Panc1 (cell line): ENCODE measurements at regions not wholly inside any gene's neighbourhood (a gene's known extent, or its start where the extent isn't known, plus 50 kb on each side); places are given as distances from the start of the nearest gene placed in this dataset.
A peak's percentile ranks its signal among the peaks of the same experiment; 100 is the strongest.
"Not testable (repeated sequence)": the region's sequence is repeated elsewhere in the genome, so short reads cannot be mapped to it uniquely, and the experiment has no call there.

Experiments used
- ATAC-seq: fragments of 200-7000 bp; cut with Tn5 transposase; 2 replicates; pipeline ENCODE4 v1.9.1; 2020; ENCODE audit warnings: mild to moderate bottlenecking, moderate library complexity
- BruUV-seq: library from RNA; stranded (reverse); fragments of 400-500 nt; replicated peaks from 2 replicates; lab custom pipeline; 2021; lab: Mats Ljungman, UMichigan
- CTCF ChIA-PET: fragments of 300-600 bp; sonication (Branson Sonifier 250); formaldehyde crosslinking; loops from one replicate; lab custom pipeline; 2022; ENCODE audit warnings: antibody characterized with exemption; lab: Charles Lee
- POLR2A ChIA-PET: fragments of 300-600 bp; sonication (Branson Sonifier 250); formaldehyde crosslinking; loops from one replicate; lab custom pipeline; 2022; ENCODE audit warnings: antibody characterized with exemption; lab: Charles Lee
- DNase-seq: peaks from one replicate; pipeline ENCODE4 v3.0.0-alpha.2; 2010; ENCODE audit warnings: low read depth, low spot score
- H3K27ac ChIP-seq: 2 replicates; pipeline ENCODE4 v1.5.1; 2011; ENCODE audit warnings: mild to moderate bottlenecking, low read length, inconsistent platforms
- H3K27me3 ChIP-seq: fragments of 200-500 bp; sonication (Bioruptor generic); 2 replicates; pipeline ENCODE4 v1.6.0; 2014; ENCODE audit warnings: low read length, inconsistent platforms; ENCODE audit not compliant: control insufficient read depth, insufficient read depth
- H3K36me3 ChIP-seq: fragments of 200-500 bp; sonication (Bioruptor generic); 2 replicates; pipeline ENCODE4 v1.5.1; 2014; ENCODE audit warnings: inconsistent platforms, mild to moderate bottlenecking, low read length, moderate library complexity; ENCODE audit not compliant: control insufficient read depth, insufficient read depth
- H3K4me1 ChIP-seq: 2 replicates; pipeline ENCODE4 v1.5.1; 2011; ENCODE audit warnings: inconsistent platforms, mild to moderate bottlenecking, low read length, moderate library complexity; ENCODE audit not compliant: control insufficient read depth, insufficient read depth
- H3K4me3 ChIP-seq, 2 experiments: 2 replicates each; pipeline ENCODE4 v1.5.1; 2011 to 2012; ENCODE audit warnings: low read depth in 2 of 2, low read length in 2 of 2, mild to moderate bottlenecking in 2 of 2, inconsistent platforms in 1 of 2, moderate library complexity in 1 of 2
- H3K9me3 ChIP-seq: fragments of 200-500 bp; sonication (Bioruptor generic); 2 replicates; pipeline ENCODE4 v1.5.1; 2014; ENCODE audit warnings: low read depth, mild to moderate bottlenecking, inconsistent platforms, low read length, moderate library complexity; ENCODE audit not compliant: control insufficient read depth, insufficient read depth
- in situ Hi-C: cut with HindIII; loops from 2 replicates; pipeline ENCODE4 v1.10.0; 2016; ENCODE audit warnings: low sequenced_read_pairs, low pct_unique_long_range_greater_than_20kb
- intact Hi-C: fragments of 100-400 bp; cut with micrococcal nuclease; formaldehyde crosslinking; loops from one replicate; pipeline ENCODE4 v1.10.0; 2022; ENCODE audit not compliant: unreplicated experiment

- H3K36me3 ChIP-seq, intact Hi-C loops, H3K4me3 ChIP-seq, DNase-seq, H3K27me3 ChIP-seq, in situ Hi-C loops, POLR2A ChIA-PET, H3K9me3 ChIP-seq, H3K27ac ChIP-seq, CTCF ChIA-PET, H3K4me1 ChIP-seq, ATAC-seq, BruUV-seq: not testable (repeated sequence)
Observed at GRCh38 chr15:30225233-30225891, 90.5 kb downstream of the GOLGA8T start.

GRCh38 chr15:30261432-30262141 lies 126.7 kb downstream of the GOLGA8T start:
- intact Hi-C loops, BruUV-seq, DNase-seq, H3K4me3 ChIP-seq, CTCF ChIA-PET, POLR2A ChIA-PET, in situ Hi-C loops, H3K36me3 ChIP-seq, H3K9me3 ChIP-seq, H3K27me3 ChIP-seq, H3K4me1 ChIP-seq, H3K27ac ChIP-seq: not testable (repeated sequence)
- peak; percentile 48; the same call in 1 of the 2 replicates for ATAC-seq

- CTCF ChIA-PET, intact Hi-C loops, BruUV-seq, H3K27me3 ChIP-seq, in situ Hi-C loops, H3K9me3 ChIP-seq, H3K4me3 ChIP-seq, H3K27ac ChIP-seq, H3K4me1 ChIP-seq, H3K36me3 ChIP-seq, POLR2A ChIA-PET, DNase-seq: not testable (repeated sequence)
- ATAC-seq = peak; percentile 93
Observed at GRCh38 chr15:30262142-30262460, 127.2 kb downstream of the GOLGA8T start.

GRCh38 chr15:30264000-30264399 lies 129.1 kb downstream of the GOLGA8T start:
- H3K9me3 ChIP-seq, CTCF ChIA-PET, BruUV-seq, POLR2A ChIA-PET, DNase-seq, H3K36me3 ChIP-seq, intact Hi-C loops, ATAC-seq, H3K27ac ChIP-seq, H3K4me1 ChIP-seq, H3K4me3 ChIP-seq, H3K27me3 ChIP-seq, in situ Hi-C loops: not testable (repeated sequence)

GRCh38 chr15:30295150-30295844 lies 98.0 kb downstream of the CHRFAM7A start:
- in situ Hi-C loops, BruUV-seq, intact Hi-C loops, CTCF ChIA-PET, H3K27me3 ChIP-seq, ATAC-seq, DNase-seq, POLR2A ChIA-PET, H3K27ac ChIP-seq, H3K36me3 ChIP-seq, H3K4me1 ChIP-seq, H3K9me3 ChIP-seq, H3K4me3 ChIP-seq: not testable (repeated sequence)

- in situ Hi-C loops, BruUV-seq, H3K9me3 ChIP-seq, H3K27ac ChIP-seq, H3K4me1 ChIP-seq, H3K4me3 ChIP-seq, POLR2A ChIA-PET, DNase-seq, CTCF ChIA-PET, H3K36me3 ChIP-seq, intact Hi-C loops, H3K27me3 ChIP-seq, ATAC-seq: not testable (repeated sequence)
Observed at GRCh38 chr15:30303968-30304367, 89.4 kb downstream of the CHRFAM7A start.
